Loucy (cell line): ENCODE measurements at regions not wholly inside any gene's neighbourhood (a gene's known extent, or its start where the extent isn't known, plus 50 kb on each side); places are given as distances from the start of the nearest gene placed in this dataset.

Source experiments
- EZH2phosphoT487 ChIP-seq: fragments of 200-600 bp; IDR thresholded peaks from 2 replicates; pipeline ENCODE4 v1.6.1; 2018; ENCODE audit warnings: antibody characterized with exemption, mild to moderate bottlenecking, moderate library complexity, borderline replicate concordance
- TF ChIP-seq, protein P1 (sequence below): fragments of 200-600 bp; sonication (generic); conservative IDR thresholded peaks from 2 replicates; pipeline ENCODE4 v1.5.1; 2014; ENCODE audit warnings: mild to moderate bottlenecking, antibody characterized with exemption, low read length

- TF ChIP-seq, protein P1, sequence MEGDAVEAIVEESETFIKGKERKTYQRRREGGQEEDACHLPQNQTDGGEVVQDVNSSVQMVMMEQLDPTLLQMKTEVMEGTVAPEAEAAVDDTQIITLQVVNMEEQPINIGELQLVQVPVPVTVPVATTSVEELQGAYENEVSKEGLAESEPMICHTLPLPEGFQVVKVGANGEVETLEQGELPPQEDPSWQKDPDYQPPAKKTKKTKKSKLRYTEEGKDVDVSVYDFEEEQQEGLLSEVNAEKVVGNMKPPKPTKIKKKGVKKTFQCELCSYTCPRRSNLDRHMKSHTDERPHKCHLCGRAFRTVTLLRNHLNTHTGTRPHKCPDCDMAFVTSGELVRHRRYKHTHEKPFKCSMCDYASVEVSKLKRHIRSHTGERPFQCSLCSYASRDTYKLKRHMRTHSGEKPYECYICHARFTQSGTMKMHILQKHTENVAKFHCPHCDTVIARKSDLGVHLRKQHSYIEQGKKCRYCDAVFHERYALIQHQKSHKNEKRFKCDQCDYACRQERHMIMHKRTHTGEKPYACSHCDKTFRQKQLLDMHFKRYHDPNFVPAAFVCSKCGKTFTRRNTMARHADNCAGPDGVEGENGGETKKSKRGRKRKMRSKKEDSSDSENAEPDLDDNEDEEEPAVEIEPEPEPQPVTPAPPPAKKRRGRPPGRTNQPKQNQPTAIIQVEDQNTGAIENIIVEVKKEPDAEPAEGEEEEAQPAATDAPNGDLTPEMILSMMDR = no peak
- TF ChIP-seq EZH2phosphoT487 = no peak
These were observed 939.3 kb downstream of the CDH18 start for GRCh38 chr5:19048726-19049125.
